ENCODE measurements at regions not wholly inside any gene's neighbourhood (a gene's known extent, or its start where the extent isn't known, plus 50 kb on each side); places are given as distances from the start of the nearest gene placed in this dataset.

DNA sequence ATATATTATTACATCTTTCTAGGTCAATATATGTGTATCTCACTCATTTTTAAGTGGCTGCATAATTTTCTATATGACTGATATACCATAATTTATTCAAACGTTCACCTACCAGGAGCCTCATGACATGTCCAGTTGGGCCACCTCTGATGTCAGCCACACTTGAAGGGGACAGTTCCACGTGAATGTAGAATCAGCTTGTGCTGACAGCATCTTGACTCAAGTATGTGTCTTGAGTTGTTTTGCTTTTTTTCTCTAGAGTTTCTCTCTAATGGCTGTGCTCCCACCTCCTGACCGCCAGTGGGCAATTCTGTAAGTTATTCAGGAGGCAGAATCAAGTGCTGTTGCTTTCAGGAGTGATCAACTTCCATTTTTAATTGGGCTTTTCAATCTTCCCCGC is 237.9 kb downstream of the NFKBIZ start:
- no peak for DNase-seq

- DNase-seq: no peak
These were observed 239.9 kb downstream of the NFKBIZ start for GRCh38 chr3:102089239-102089638.

GRCh38 chr3:102089904-102090720 is 240.8 kb downstream of the NFKBIZ start:
- DNase-seq: peak; percentile 58 to 62

DNA sequence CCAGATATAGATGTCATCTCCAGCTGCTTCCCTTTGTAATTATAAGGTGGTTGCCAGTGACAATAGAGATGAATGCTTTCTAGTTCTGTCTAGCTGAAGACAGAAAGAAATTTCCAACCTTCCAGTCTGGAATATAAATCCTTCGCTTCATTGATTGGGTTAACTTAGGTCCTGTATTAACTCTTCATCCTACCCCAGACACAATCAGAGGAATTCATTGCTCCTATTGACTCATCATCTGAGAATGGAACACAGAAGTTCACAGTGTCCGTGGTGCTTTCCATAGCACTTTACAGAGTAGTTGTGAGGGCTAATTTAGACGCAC is 241.4 kb downstream of the NFKBIZ start:
- DNase-seq: no peak

DNA sequence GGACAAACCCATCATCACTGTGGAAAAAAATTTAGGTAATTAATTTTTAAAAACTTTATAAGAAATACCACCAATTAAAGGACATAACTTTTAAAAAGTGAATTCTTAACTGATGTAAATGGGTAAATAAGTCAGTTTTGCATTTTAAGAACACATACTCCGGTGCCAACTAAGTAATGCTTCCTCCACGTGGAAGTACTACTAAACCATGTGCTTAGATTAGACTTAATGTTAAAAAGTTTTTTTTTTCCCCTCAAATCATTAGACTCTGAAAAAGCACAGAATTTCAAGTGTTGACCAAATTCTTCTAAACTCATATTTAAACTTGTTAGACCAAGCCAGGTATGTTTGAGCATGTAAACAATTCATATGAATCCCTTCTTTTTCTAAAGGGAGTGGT is 242.0 kb downstream of the NFKBIZ start:
- DNase-seq: no peak

DNA sequence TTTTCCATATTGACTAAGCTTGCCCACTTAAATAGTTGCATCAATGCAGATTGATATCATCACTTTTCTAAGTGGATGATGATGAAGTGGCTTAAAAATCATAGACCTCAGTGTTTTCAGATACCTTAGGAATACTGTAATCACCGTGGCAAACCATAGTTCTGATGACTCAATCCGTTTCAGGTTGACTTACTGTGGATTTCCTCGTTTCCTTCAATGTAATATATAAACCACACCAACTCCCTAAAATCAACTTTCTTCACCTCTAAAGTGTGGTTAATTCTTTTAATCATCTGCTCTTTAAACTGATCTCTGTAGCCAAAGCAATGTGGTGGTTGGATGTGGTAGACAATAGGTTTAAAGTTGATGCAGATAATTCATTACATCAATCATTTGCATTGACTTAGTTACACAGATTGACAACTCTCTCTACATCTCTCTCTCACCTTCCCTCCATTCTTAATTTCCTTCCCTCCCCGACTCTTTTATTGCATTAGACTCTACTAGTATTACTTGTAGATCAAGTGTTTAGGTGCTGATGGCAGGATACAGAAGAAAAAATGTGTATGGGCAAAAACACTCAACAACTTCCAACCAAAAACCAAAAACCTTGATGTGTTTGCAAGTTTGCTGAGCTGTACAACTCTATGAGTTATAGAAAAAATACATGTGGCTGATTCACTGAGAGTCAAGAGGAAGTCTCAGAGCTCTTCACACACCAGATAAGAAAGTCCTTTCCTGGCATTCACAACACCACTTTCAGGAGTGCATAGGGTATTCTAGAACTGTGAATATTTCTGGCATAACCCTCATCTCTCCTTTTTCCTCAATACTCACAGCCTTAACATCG is 243.5 kb downstream of the NFKBIZ start:
- no peak for DNase-seq

GRCh38 chr3:102094506-102094905 is 245.2 kb downstream of the NFKBIZ start:
- DNase-seq: no peak

- no peak for DNase-seq
These were observed 246.1 kb downstream of the NFKBIZ start for GRCh38 chr3:102095383-102095782.

GRCh38 chr3:102096066-102096465 is 246.8 kb downstream of the NFKBIZ start:
- no peak for DNase-seq

DNA sequence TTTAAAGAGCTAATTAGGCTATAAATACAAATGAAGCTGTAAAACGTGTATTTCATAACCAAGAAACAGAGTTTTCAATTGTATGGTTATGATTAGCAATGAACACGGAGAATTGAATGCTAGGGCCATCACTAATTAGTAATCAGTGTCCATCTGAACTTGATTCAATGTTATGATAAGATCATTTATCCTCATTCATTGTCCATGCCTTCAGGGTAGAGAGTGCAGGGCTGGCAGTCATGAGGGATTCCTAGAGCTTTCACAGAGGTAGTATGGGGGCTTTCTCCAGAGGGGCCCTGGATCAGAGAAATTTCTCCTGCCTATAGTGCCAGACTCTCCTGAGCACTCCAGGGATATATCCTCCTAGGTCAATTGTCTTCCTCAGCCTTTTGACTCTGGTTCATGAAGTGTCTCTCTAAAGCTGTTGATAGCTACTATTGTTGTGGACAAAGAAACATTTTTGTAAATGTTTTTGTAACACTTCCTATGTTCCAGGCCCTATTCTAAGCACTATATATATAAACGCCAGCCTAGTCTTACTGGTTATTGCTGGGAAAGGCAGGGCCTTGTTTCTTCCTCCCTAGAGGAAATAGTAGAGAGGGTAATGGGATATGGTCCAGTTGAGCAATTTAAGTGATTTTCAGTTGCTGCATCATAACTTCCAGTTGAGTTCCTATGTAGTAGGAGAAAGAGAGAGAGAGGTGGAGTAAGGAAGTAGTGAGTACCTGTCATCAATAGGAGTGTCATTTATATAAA is 249.0 kb downstream of the NFKBIZ start:
- no peak for DNase-seq

DNA sequence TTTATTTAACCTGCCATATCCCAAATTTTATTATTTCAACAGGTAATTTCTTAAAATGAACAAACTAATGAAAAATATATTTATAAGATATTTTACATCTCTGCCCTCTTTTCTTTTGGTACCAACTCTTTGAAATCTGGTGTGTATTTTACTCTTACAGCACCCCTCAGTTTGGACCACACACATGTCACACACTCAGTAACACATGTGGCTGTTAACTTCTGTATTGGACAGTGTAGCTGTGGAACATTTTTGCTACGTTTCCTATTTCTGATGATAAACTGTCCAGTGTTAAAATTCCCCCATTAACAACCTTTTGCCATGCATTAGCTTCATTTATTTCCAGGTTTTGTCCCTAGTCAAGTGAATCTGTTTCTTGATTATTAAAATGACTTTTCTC is 250.6 kb downstream of the NFKBIZ start:
- no peak for DNase-seq

DNA sequence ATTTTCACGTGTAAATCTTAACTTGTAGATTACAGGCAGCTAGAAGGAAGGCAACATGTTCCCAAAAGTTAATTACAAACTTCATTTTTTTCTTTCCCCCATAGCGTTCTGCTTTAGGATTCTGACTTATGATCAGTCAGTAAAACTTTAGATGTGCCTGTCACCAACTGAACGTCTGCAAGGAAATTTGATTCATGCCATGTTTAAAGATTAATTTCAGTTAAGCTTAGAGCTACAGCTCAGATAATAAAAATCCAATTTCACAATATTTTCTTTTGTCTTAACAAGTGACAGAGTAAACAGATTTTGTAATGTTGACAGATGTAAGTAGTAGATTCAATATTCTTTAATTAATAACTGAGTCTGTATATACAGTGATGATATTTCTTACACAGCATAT is 253.1 kb downstream of the NFKBIZ start:
- no peak for DNase-seq

GRCh38 chr3:102104033-102104432 is 254.7 kb downstream of the NFKBIZ start:
- DNase-seq: no peak

DNA sequence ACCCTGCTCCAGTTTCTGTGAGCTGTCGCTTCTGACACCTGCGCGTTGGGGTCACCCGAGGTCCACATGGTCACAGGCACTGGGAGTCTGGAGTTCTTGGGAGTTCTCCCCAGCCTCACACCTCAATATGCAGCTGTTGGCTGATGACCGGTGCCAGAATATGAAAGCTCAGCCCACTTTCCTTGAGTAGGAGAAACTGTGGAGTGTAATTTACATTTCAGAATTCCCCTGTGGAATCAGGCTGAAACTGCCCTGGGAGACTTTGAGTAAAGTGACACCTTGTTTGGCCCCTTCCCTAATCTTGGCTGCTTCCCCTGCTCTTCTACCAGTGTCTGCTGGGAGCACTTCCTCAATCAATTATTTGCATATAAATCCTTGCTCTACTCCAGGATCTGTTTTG is 255.9 kb downstream of the NFKBIZ start:
- DNase-seq: no peak

GRCh38 chr3:102106416-102107097 is 257.2 kb downstream of the NFKBIZ start:
- no peak for DNase-seq

DNA sequence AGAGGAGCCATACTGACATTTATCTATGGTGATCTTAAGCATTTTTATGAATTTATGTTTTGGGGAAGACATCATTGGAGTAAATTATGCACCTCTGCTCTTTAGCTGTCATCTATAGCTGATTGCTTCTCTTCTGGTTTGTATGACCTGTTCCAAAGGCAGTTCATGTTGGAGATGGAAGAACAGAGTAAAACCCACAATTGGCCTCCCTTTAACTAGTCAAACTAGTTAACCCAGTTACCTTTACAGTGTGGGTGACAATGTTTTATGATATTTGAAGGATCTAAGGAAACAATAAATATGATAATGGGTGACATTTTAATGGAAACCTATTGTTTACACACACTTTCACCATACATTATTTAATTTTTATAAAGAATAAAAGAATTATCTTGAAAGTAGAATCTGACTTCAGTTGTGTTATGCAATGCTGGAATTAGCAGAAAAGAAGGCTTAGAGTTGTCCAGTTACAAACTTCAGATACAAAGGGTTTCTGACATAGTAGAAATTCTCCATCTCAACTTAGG is 263.5 kb downstream of the NFKBIZ start:
- no peak for DNase-seq

GRCh38 chr3:102113421-102114041 is 264.2 kb downstream of the NFKBIZ start:
- DNase-seq: no peak

DNA sequence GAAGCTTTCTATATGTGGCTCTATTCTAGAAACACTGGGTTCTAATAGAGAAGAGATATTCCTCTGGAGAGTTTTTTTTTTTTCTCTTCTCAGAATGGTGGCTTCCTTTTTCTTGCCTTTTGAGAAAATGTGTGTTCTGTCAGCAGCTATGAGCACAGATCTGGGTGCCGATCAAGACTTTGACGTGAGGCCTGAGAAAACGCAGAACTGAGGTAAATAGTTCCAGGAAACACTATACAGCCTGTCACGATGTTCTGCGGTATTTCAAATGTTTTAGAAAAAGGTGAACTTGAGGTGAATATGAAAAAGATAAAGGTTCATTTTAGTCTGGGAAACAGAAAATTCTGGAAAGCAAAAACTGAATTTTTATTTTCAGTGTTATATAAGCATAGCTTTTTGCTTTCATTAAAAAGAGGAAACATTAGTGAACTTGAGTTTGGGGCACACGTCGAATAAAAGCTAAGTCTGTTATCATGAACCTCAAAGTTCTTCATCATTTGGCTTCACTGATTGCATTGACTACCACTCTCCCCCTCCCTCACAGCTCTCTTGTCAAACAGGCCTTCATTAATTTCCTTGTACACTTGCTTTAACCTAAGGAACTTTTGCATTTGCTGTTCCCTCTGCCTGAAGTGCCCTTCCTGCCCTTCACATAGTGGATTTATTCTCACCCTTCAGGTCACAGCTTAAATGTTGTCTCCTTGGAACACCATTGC is 265.1 kb downstream of the NFKBIZ start:
- DNase-seq: no peak

- DNase-seq: no peak
These were observed 273.2 kb downstream of the NFKBIZ start for GRCh38 chr3:102122527-102122926.

GRCh38 chr3:102123590-102124190 is 274.4 kb downstream of the NFKBIZ start:
- DNase-seq: no peak

GRCh38 chr3:102124282-102124681 is 275.0 kb downstream of the NFKBIZ start:
- no peak for DNase-seq
